Neural cell (in vitro differentiated cells): ENCODE measurements at regions not wholly inside any gene's neighbourhood (a gene's known extent, or its start where the extent isn't known, plus 50 kb on each side); places are given as distances from the start of the nearest gene placed in this dataset.

Source experiments
- H2AFZ ChIP-seq: fragments of 200-600, 300-800 bp; sonication (generic), shearing (Covaris generic); 2 replicates; pipeline ENCODE4 v1.6.0; 2014; ENCODE audit warnings: low read depth, mild to moderate bottlenecking, antibody characterized with exemption, low read length, moderate library complexity
- H3F3A ChIP-seq: fragments of 200-600 bp; shearing (Covaris generic); 2 replicates; pipeline ENCODE4 v1.6.1; 2016; ENCODE audit warnings: mild to moderate bottlenecking, moderate library complexity, mixed read lengths, antibody characterized with exemption, low read length; ENCODE audit not compliant: insufficient read depth, poor library complexity, severe bottlenecking
- H3K27ac ChIP-seq: fragments of 200-600, 300-800 bp; sonication (generic), shearing (Covaris generic); 2 replicates; pipeline ENCODE4 v1.5.1; 2014; ENCODE audit warnings: mild to moderate bottlenecking, low read length, moderate library complexity
- H3K27me3 ChIP-seq: fragments of 300-800, 200-600 bp; sonication (generic), shearing (Covaris generic); 2 replicates; pipeline ENCODE4 v1.6.0; 2014; ENCODE audit warnings: mild to moderate bottlenecking, low read depth, low read length, moderate library complexity; ENCODE audit not compliant: insufficient read depth
- H3K36me3 ChIP-seq: fragments of 300-800, 200-600 bp; sonication (generic), shearing (Covaris generic); 2 replicates; pipeline ENCODE4 v1.5.1; 2014; ENCODE audit warnings: mild to moderate bottlenecking, antibody characterized with exemption, low read length, moderate library complexity; ENCODE audit not compliant: insufficient read depth
- H3K4me2 ChIP-seq: fragments of 300-800, 200-600 bp; sonication (generic), shearing (Covaris generic); 2 replicates; pipeline ENCODE4 v1.6.0; 2014; ENCODE audit warnings: mild to moderate bottlenecking, low read length
- H3K4me3 ChIP-seq: fragments of 300-800, 200-600 bp; sonication (generic), shearing (Covaris generic); 2 replicates; pipeline ENCODE4 v1.5.1; 2014; ENCODE audit warnings: mild to moderate bottlenecking, low read length, moderate library complexity
- H3K79me2 ChIP-seq: fragments of 200-600 bp; shearing (Covaris generic); replicated peaks from 2 replicates; pipeline ENCODE4 v1.6.0; 2014; ENCODE audit warnings: mild to moderate bottlenecking, low read length, moderate library complexity; ENCODE audit not compliant: insufficient read depth
- H3K9ac ChIP-seq: fragments of 300-800, 200-600 bp; sonication (generic), shearing (Covaris generic); 2 replicates; pipeline ENCODE4 v1.6.1; 2016; ENCODE audit warnings: mild to moderate bottlenecking, low read length, mixed read lengths
- H3K9me2 ChIP-seq: fragments of 200-600 bp; shearing (Covaris generic); 2 replicates; pipeline ENCODE4 v1.6.1; 2016; ENCODE audit warnings: mild to moderate bottlenecking, low read length, mixed read lengths; ENCODE audit not compliant: insufficient read depth
- H3K9me3 ChIP-seq: fragments of 200-600, 300-800 bp; sonication (generic), shearing (Covaris generic); 2 replicates; pipeline ENCODE4 v1.6.1; 2016; ENCODE audit warnings: mild to moderate bottlenecking, mixed run types, low read length, moderate library complexity, mixed read lengths
- H4K20me1 ChIP-seq: fragments of 200-600 bp; shearing (Covaris generic); 2 replicates; pipeline ENCODE4 v1.6.1; 2016; ENCODE audit warnings: mild to moderate bottlenecking, mixed run types; ENCODE audit not compliant: insufficient read depth
- EP300 ChIP-seq: fragments of 450-650 bp; conservative IDR thresholded peaks from 2 replicates; pipeline ENCODE4 v1.6.1; 2014; ENCODE audit warnings: antibody characterized with exemption, mild to moderate bottlenecking, moderate library complexity; ENCODE audit not compliant: poor library complexity, severe bottlenecking
- EZH2 ChIP-seq: fragments of 200-600, 300-800 bp; shearing (Covaris generic), sonication (generic); IDR thresholded peaks from 2 replicates; pipeline ENCODE4 v1.6.1; 2014; ENCODE audit warnings: antibody characterized with exemption, low read length, borderline replicate concordance, mild to moderate bottlenecking; ENCODE audit not compliant: insufficient read depth, poor library complexity, severe bottlenecking
- MXI1 ChIP-seq: fragments of 450-650 bp; conservative IDR thresholded peaks from 2 replicates; pipeline ENCODE4 v1.6.1; 2014; ENCODE audit warnings: antibody characterized with exemption, mild to moderate bottlenecking; ENCODE audit not compliant: poor library complexity, severe bottlenecking
- POLR2AphosphoS5 ChIP-seq: IDR thresholded peaks from 2 replicates; pipeline ENCODE4 v1.6.1; 2012
- RAD21 ChIP-seq: fragments of 450-650 bp; conservative IDR thresholded peaks from 2 replicates; pipeline ENCODE4 v1.6.1; 2014; ENCODE audit warnings: antibody characterized with exemption, mild to moderate bottlenecking, moderate library complexity
- SMC3 ChIP-seq: fragments of 450-650 bp; conservative IDR thresholded peaks from 2 replicates; pipeline ENCODE4 v1.6.1; 2014; ENCODE audit warnings: antibody characterized with exemption, mild to moderate bottlenecking, moderate library complexity; ENCODE audit not compliant: poor library complexity
- TAF1 ChIP-seq: IDR thresholded peaks from 2 replicates; pipeline ENCODE4 v1.6.1; 2012; ENCODE audit warnings: low read depth
- TF ChIP-seq, protein P1 (sequence below): IDR thresholded peaks from 2 replicates; pipeline ENCODE4 v1.6.1; 2012; ENCODE audit warnings: borderline replicate concordance
- TF ChIP-seq, protein P2 (sequence below): fragments of 450-650 bp; IDR thresholded peaks from 2 replicates; pipeline ENCODE4 v1.5.1; 2014; ENCODE audit warnings: antibody characterized with exemption, mild to moderate bottlenecking, moderate library complexity; ENCODE audit not compliant: poor library complexity, severe bottlenecking

DNA sequence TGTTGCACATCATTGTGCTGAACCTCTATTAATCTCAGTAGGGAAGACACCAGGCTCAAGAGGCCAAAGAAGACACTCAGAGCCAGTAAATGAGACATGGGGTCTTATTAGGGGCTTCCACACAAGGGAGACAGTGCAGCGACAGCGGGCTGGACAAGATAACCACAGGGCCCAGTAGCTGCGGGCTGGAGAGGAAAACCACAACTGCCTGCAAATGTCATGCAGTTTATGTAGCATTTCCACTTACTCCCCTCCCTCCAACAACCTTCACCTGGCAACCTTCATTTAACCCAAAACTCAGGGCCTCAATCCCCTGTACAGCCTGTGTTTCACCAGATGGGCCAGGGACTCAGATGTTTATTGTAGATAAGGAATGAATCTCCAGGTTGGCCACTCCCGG, 185.6 kb downstream of the UTP18 start:
- Histone ChIP-seq H3K79me2 (no peaks in the 10 kb centered on the region), H2AFZ (no peak overlapping the region), H3K9ac (no peak overlapping the region), H3K9me2 (no peaks in the 10 kb centered on the region), H3K4me3 (no peak overlapping the region), H3K27me3 (no peaks in the 10 kb centered on the region), H3F3A (no peaks in the 10 kb centered on the region), H3K4me2 (no peak overlapping the region), H3K9me3 (no peaks in the 10 kb centered on the region), H3K27ac (no peak overlapping the region), H4K20me1 (no peaks in the 10 kb centered on the region), H3K36me3 (no peaks in the 10 kb centered on the region)
- TF ChIP-seq TAF1: no peak
- TF ChIP-seq EZH2: no peak
- TF ChIP-seq, protein P1, sequence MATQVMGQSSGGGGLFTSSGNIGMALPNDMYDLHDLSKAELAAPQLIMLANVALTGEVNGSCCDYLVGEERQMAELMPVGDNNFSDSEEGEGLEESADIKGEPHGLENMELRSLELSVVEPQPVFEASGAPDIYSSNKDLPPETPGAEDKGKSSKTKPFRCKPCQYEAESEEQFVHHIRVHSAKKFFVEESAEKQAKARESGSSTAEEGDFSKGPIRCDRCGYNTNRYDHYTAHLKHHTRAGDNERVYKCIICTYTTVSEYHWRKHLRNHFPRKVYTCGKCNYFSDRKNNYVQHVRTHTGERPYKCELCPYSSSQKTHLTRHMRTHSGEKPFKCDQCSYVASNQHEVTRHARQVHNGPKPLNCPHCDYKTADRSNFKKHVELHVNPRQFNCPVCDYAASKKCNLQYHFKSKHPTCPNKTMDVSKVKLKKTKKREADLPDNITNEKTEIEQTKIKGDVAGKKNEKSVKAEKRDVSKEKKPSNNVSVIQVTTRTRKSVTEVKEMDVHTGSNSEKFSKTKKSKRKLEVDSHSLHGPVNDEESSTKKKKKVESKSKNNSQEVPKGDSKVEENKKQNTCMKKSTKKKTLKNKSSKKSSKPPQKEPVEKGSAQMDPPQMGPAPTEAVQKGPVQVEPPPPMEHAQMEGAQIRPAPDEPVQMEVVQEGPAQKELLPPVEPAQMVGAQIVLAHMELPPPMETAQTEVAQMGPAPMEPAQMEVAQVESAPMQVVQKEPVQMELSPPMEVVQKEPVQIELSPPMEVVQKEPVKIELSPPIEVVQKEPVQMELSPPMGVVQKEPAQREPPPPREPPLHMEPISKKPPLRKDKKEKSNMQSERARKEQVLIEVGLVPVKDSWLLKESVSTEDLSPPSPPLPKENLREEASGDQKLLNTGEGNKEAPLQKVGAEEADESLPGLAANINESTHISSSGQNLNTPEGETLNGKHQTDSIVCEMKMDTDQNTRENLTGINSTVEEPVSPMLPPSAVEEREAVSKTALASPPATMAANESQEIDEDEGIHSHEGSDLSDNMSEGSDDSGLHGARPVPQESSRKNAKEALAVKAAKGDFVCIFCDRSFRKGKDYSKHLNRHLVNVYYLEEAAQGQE: no peak
- no peak for TF ChIP-seq SMC3
- TF ChIP-seq MXI1: no peak
- no peak for TF ChIP-seq EP300
- TF ChIP-seq RAD21: no peak
- no peak for TF ChIP-seq POLR2AphosphoS5

DNA sequence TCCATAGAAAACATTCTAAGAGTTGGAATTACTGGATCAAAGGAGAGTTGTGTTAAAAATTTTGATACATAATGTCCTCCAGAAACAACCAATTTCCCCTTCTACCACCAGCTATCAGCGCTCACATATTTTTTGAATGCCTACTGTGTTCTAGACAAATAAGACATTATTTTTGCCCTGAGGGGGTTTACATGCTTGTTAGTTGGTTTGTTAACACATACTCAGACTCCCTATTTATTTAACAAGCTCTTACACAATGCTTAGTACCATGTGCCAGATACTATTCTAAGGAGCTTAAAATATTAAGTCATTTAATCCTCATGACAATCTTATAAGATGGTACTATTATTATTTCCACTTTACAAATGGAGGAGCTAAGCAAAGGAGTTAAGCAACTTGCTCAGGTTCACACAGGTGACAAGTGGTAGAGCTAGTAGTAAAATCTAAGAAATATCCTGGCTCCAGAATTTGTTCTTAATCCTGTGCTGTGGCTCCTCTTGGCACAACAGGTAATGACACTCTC, 194.2 kb downstream of the UTP18 start:
- no peaks in the 10 kb centered on the region for H3K27me3 ChIP-seq
- H3K79me2 ChIP-seq: no peaks in the 10 kb centered on the region
- H2AFZ ChIP-seq: no peak overlapping the region
- H3K9me3 ChIP-seq: no peaks in the 10 kb centered on the region
- TF ChIP-seq, protein P1: no peak
- TF ChIP-seq TAF1: no peak
- TF ChIP-seq EP300: no peak
- no peak for TF ChIP-seq POLR2AphosphoS5
- no peak for TF ChIP-seq MXI1
- no peak for TF ChIP-seq SMC3
- TF ChIP-seq EZH2: no peak
- TF ChIP-seq RAD21: no peak
- TF ChIP-seq, protein P2, sequence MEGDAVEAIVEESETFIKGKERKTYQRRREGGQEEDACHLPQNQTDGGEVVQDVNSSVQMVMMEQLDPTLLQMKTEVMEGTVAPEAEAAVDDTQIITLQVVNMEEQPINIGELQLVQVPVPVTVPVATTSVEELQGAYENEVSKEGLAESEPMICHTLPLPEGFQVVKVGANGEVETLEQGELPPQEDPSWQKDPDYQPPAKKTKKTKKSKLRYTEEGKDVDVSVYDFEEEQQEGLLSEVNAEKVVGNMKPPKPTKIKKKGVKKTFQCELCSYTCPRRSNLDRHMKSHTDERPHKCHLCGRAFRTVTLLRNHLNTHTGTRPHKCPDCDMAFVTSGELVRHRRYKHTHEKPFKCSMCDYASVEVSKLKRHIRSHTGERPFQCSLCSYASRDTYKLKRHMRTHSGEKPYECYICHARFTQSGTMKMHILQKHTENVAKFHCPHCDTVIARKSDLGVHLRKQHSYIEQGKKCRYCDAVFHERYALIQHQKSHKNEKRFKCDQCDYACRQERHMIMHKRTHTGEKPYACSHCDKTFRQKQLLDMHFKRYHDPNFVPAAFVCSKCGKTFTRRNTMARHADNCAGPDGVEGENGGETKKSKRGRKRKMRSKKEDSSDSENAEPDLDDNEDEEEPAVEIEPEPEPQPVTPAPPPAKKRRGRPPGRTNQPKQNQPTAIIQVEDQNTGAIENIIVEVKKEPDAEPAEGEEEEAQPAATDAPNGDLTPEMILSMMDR: no peak
- H3F3A ChIP-seq: no peaks in the 10 kb centered on the region
- H4K20me1 ChIP-seq: no peaks in the 10 kb centered on the region
- no peak overlapping the region for H3K4me3 ChIP-seq
- H3K9ac ChIP-seq: no peak overlapping the region
- H3K4me2 ChIP-seq: no peak overlapping the region
- no peaks in the 10 kb centered on the region for H3K36me3 ChIP-seq
- H3K27ac ChIP-seq: no peak overlapping the region
- H3K9me2 ChIP-seq: no peaks in the 10 kb centered on the region
